WTC11 (cell line): ENCODE measurements at regions not wholly inside any gene's neighbourhood (a gene's known extent, or its start where the extent isn't known, plus 50 kb on each side); places are given as distances from the start of the nearest gene placed in this dataset.

ENCODE experiments used
- ATAC-seq: fragments of 200-7000 bp; cut with Tn5 transposase; 2 replicates; pipeline ENCODE4 v1.10.0; 2021; ENCODE audit warnings: mild to moderate bottlenecking, moderate library complexity
- CTCF ChIA-PET: fragments of 300-600 bp; sonication (Branson Sonifier 250); formaldehyde crosslinking; loops from one replicate; lab custom pipeline; 2021; ENCODE audit warnings: antibody characterized with exemption; lab: Charles Lee
- POLR2A ChIA-PET: fragments of 350-600 bp; sonication (Branson Sonifier 250); formaldehyde crosslinking; loops from one replicate; lab custom pipeline; 2021; ENCODE audit warnings: antibody characterized with exemption; lab: Charles Lee
- DNase-seq: peaks from one replicate; pipeline ENCODE4 v3.0.0; 2021; ENCODE audit warnings: low spot score
- H3K27ac Mint-ChIP-seq: 2 replicates; pipeline ENCODE4 v1.8.0; 2021; ENCODE audit warnings: mixed read lengths
- H3K27me3 Mint-ChIP-seq: 2 replicates; pipeline ENCODE4 v1.8.0; 2021; ENCODE audit warnings: low read depth, mild to moderate bottlenecking, moderate library complexity, mixed read lengths
- H3K36me3 Mint-ChIP-seq: 2 replicates; pipeline ENCODE4 v1.8.0; 2021; ENCODE audit warnings: mixed read lengths
- H3K4me1 Mint-ChIP-seq: 2 replicates; pipeline ENCODE4 v1.8.0; 2022; ENCODE audit warnings: mixed read lengths
- H3K4me3 Mint-ChIP-seq: 2 replicates; pipeline ENCODE4 v1.8.0; 2021; ENCODE audit warnings: mild to moderate bottlenecking, moderate library complexity, mixed read lengths
- H3K9me3 Mint-ChIP-seq: 2 replicates; pipeline ENCODE4 v1.8.0; 2021; ENCODE audit warnings: mixed read lengths
- ELF4 ChIP-seq: sonication (generic); formaldehyde crosslinking; IDR thresholded peaks from 2 replicates; pipeline ENCODE4 v1.8.1; 2022; ENCODE audit warnings: low read depth, mild to moderate bottlenecking, moderate library complexity, missing genetic modification reagents
- ETV6 ChIP-seq: sonication (generic); formaldehyde crosslinking; IDR thresholded peaks from 2 replicates; pipeline ENCODE4 v1.8.1; 2022; ENCODE audit warnings: mild to moderate bottlenecking, missing genetic modification reagents
- FOXK1 ChIP-seq: sonication (generic); formaldehyde crosslinking; IDR thresholded peaks from 2 replicates; pipeline ENCODE4 v1.8.0; 2022; ENCODE audit warnings: mild to moderate bottlenecking, moderate library complexity, missing genetic modification reagents
- FOXP1 ChIP-seq: sonication (generic); formaldehyde crosslinking; IDR thresholded peaks from 2 replicates; pipeline ENCODE4 v1.8.0; 2022; ENCODE audit warnings: missing genetic modification reagents, mild to moderate bottlenecking, moderate library complexity, borderline replicate concordance
- IRF2 ChIP-seq: sonication (generic); formaldehyde crosslinking; IDR thresholded peaks from 2 replicates; pipeline ENCODE4 v1.8.0; 2022; ENCODE audit warnings: low read depth, missing genetic modification reagents, borderline replicate concordance
- KAT7 ChIP-seq: sonication (generic); formaldehyde crosslinking; IDR thresholded peaks from 2 replicates; pipeline ENCODE4 v1.8.1; 2023; ENCODE audit warnings: missing genetic modification reagents, mild to moderate bottlenecking, borderline replicate concordance
- NFATC4 ChIP-seq: fragments of 250-450 bp; sonication (Bioruptor Pico); IDR thresholded peaks from 2 replicates; pipeline ENCODE4 v1.9.0; 2021; ENCODE audit warnings: mild to moderate bottlenecking
- RORB ChIP-seq: fragments of 250-450 bp; sonication (Bioruptor Pico); IDR thresholded peaks from 2 replicates; pipeline ENCODE4 v1.9.0; 2021; ENCODE audit warnings: mild to moderate bottlenecking
- SMAD3 ChIP-seq: sonication (generic); formaldehyde crosslinking; IDR thresholded peaks from 2 replicates; pipeline ENCODE4 v1.8.0; 2022; ENCODE audit warnings: missing genetic modification reagents, mild to moderate bottlenecking, borderline replicate concordance
- TEAD4 ChIP-seq: sonication (generic); formaldehyde crosslinking; IDR thresholded peaks from 2 replicates; pipeline ENCODE4 v1.8.0; 2022; ENCODE audit warnings: mild to moderate bottlenecking, missing genetic modification reagents
- TF ChIP-seq, protein P1 (sequence below): sonication (generic); formaldehyde crosslinking; IDR thresholded peaks from 2 replicates; pipeline ENCODE4 v1.8.1; 2022; ENCODE audit warnings: low read depth, missing genetic modification reagents, borderline replicate concordance
- TF ChIP-seq, protein P2 (sequence below): sonication (generic); formaldehyde crosslinking; IDR thresholded peaks from 2 replicates; pipeline ENCODE4 v1.8.1; 2022; ENCODE audit warnings: low read depth, mild to moderate bottlenecking, moderate library complexity, missing genetic modification reagents, borderline replicate concordance
- TF ChIP-seq, protein P3 (sequence below): sonication (generic); formaldehyde crosslinking; IDR thresholded peaks from 2 replicates; pipeline ENCODE4 v1.8.0; 2022; ENCODE audit warnings: missing genetic modification reagents
- TF ChIP-seq, protein P4 (sequence below): fragments of 250-450 bp; sonication (Bioruptor Pico); IDR thresholded peaks from 2 replicates; pipeline ENCODE4 v1.9.0; 2021; ENCODE audit warnings: mild to moderate bottlenecking
- TF ChIP-seq, protein P5 (sequence below): sonication (generic); formaldehyde crosslinking; IDR thresholded peaks from 2 replicates; pipeline ENCODE4 v1.8.1; 2023; ENCODE audit warnings: mild to moderate bottlenecking, missing genetic modification reagents
- TF ChIP-seq, protein P6 (sequence below): sonication (generic); formaldehyde crosslinking; conservative IDR thresholded peaks from 2 replicates; pipeline ENCODE4 v1.8.1; 2023; ENCODE audit warnings: mild to moderate bottlenecking, low read depth, missing genetic modification reagents, moderate library complexity

DNA sequence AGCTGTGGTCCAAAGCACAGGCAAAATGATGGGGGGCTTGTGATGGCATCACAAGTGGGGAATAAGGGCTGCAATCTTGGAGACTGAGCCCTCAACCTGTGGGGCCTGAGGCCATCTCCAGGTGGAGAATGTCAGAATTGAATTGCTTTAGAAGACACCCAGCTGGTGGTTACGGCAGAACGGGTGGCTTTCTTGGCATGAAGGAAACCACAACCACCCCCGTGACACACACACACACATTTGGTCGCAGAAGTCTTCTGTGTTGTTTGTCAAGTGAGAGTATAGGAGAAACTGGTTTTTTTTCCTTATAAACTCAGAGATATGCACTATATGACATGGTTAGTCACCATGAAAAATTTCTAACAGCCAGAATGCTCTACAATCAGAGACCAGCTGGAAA lies 139.5 kb upstream of the CDH4 start:
- TF ChIP-seq RORB (no peak), ELF4 (CRISPR knock-in tag) (no peak), NFATC4 (CRISPR knock-in tag) (no peak)
- TF ChIP-seq, protein P1, sequence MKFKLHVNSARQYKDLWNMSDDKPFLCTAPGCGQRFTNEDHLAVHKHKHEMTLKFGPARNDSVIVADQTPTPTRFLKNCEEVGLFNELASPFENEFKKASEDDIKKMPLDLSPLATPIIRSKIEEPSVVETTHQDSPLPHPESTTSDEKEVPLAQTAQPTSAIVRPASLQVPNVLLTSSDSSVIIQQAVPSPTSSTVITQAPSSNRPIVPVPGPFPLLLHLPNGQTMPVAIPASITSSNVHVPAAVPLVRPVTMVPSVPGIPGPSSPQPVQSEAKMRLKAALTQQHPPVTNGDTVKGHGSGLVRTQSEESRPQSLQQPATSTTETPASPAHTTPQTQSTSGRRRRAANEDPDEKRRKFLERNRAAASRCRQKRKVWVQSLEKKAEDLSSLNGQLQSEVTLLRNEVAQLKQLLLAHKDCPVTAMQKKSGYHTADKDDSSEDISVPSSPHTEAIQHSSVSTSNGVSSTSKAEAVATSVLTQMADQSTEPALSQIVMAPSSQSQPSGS (CRISPR knock-in tag), result no peak
- TF ChIP-seq, protein P2, sequence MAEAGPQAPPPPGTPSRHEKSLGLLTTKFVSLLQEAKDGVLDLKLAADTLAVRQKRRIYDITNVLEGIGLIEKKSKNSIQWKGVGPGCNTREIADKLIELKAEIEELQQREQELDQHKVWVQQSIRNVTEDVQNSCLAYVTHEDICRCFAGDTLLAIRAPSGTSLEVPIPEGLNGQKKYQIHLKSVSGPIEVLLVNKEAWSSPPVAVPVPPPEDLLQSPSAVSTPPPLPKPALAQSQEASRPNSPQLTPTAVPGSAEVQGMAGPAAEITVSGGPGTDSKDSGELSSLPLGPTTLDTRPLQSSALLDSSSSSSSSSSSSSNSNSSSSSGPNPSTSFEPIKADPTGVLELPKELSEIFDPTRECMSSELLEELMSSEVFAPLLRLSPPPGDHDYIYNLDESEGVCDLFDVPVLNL (CRISPR knock-in tag), result no peak
- Mint-ChIP-seq H3K36me3 (no peaks in the 10 kb centered on the region), H3K27me3 (peaks cover 75% of the 10 kb centered on the region), H3K4me3 (no peak overlapping the region), H3K27ac (no peak overlapping the region), H3K4me1 (no peaks in the 10 kb centered on the region), H3K9me3 (peaks cover 11% of the 10 kb centered on the region)
- ChIA-PET CTCF (interaction anchor here (0.6 kb wide), 1 partner anchor 682 kb away, joined by 3 read pairs; no protein-coding TSS in a partner anchor), POLR2A (no interaction called here)
- DNase-seq (no peak), ATAC-seq (no peak)

DNA sequence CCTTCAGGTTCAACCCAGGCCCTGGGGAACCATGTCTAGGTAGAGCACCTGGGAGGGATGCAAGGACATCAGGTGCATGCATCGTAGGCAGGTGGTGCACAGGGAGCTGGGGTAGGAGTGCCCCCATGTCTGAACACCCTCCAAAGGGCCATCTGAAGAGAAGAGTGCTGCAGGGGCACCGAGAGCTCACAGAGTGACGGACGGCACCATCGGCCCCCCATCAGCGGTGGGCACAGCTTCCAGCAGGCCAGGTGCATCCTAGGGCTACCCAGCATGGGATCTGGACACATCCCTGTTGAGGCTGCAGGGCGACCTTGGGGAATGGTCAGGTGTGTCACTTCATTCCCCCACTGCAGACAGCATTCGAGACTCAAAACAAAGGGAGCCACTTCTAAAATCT lies 138.3 kb upstream of the CDH4 start:
- H3K27ac Mint-ChIP-seq, result no peak overlapping the region
- TF ChIP-seq TEAD4 (CRISPR knock-in tag) (no peak), FOXK1 (no peak), IRF2 (CRISPR knock-in tag) (no peak), SMAD3 (CRISPR knock-in tag) (no peak)
- H3K4me3 Mint-ChIP-seq, result no peak overlapping the region
- ChIA-PET CTCF (no interaction called here), POLR2A (no interaction called here)
- peaks cover 8% of the 10 kb centered on the region for H3K9me3 Mint-ChIP-seq
- H3K27me3 Mint-ChIP-seq, result peaks cover 73% of the 10 kb centered on the region
- H3K36me3 Mint-ChIP-seq, result no peaks in the 10 kb centered on the region
- no peaks in the 10 kb centered on the region for H3K4me1 Mint-ChIP-seq
- no peak for ATAC-seq
- DNase-seq, result no peak

DNA sequence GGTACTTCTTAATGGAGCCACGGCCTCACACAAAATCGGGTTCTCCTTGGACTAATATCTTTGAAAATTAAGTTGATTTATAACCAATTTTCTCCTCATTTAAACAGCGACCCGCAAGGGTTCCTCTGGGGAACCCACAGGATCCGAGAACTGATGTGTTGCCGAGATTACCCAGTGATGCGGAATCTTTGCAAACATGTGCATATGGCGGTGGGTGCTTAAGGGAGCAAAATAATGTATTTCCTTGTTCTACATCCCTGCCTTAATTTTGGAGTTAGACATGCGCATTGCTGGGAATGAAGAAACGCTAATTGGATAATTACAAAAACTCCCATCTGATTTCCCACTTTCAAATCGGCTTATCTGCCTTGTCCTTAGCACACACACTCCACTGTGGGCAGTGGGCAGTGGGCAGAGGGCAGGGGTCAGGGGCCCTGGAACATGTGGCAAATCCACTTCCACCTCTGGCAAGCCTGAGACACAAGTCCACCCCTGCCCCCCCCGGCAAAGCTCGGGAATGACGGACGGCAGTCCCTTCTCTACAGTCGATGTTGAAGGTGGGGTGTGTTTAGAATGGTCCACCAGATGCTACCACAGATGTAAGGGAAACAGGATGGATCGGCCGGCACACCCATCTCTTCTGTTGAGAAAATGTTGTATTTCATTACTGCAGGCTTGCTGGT lies 137.4 kb upstream of the CDH4 start:
- Mint-ChIP-seq H3K9me3 (peaks cover 8% of the 10 kb centered on the region), H3K27me3 (peaks cover 71% of the 10 kb centered on the region), H3K4me1 (peaks cover under 1% of the 10 kb centered on the region), H3K27ac (no peak overlapping the region), H3K36me3 (no peaks in the 10 kb centered on the region), H3K4me3 (no peak overlapping the region)
- ChIA-PET CTCF (interaction anchor here (1.5 kb wide), 1 partner anchor 263 kb away, joined by 3 read pairs; no protein-coding TSS in a partner anchor), POLR2A (no interaction called here)
- no peak for ATAC-seq
- DNase-seq, result no peak
- TF ChIP-seq, protein P3, sequence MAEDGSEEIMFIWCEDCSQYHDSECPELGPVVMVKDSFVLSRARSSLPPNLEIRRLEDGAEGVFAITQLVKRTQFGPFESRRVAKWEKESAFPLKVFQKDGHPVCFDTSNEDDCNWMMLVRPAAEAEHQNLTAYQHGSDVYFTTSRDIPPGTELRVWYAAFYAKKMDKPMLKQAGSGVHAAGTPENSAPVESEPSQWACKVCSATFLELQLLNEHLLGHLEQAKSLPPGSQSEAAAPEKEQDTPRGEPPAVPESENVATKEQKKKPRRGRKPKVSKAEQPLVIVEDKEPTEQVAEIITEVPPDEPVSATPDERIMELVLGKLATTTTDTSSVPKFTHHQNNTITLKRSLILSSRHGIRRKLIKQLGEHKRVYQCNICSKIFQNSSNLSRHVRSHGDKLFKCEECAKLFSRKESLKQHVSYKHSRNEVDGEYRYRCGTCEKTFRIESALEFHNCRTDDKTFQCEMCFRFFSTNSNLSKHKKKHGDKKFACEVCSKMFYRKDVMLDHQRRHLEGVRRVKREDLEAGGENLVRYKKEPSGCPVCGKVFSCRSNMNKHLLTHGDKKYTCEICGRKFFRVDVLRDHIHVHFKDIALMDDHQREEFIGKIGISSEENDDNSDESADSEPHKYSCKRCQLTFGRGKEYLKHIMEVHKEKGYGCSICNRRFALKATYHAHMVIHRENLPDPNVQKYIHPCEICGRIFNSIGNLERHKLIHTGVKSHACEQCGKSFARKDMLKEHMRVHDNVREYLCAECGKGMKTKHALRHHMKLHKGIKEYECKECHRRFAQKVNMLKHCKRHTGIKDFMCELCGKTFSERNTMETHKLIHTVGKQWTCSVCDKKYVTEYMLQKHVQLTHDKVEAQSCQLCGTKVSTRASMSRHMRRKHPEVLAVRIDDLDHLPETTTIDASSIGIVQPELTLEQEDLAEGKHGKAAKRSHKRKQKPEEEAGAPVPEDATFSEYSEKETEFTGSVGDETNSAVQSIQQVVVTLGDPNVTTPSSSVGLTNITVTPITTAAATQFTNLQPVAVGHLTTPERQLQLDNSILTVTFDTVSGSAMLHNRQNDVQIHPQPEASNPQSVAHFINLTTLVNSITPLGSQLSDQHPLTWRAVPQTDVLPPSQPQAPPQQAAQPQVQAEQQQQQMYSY (CRISPR knock-in tag), result no peak
- TF ChIP-seq, protein P2 (CRISPR knock-in tag), result no peak
- TF ChIP-seq, protein P4, sequence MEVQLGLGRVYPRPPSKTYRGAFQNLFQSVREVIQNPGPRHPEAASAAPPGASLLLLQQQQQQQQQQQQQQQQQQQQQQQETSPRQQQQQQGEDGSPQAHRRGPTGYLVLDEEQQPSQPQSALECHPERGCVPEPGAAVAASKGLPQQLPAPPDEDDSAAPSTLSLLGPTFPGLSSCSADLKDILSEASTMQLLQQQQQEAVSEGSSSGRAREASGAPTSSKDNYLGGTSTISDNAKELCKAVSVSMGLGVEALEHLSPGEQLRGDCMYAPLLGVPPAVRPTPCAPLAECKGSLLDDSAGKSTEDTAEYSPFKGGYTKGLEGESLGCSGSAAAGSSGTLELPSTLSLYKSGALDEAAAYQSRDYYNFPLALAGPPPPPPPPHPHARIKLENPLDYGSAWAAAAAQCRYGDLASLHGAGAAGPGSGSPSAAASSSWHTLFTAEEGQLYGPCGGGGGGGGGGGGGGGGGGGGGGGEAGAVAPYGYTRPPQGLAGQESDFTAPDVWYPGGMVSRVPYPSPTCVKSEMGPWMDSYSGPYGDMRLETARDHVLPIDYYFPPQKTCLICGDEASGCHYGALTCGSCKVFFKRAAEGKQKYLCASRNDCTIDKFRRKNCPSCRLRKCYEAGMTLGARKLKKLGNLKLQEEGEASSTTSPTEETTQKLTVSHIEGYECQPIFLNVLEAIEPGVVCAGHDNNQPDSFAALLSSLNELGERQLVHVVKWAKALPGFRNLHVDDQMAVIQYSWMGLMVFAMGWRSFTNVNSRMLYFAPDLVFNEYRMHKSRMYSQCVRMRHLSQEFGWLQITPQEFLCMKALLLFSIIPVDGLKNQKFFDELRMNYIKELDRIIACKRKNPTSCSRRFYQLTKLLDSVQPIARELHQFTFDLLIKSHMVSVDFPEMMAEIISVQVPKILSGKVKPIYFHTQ (CRISPR knock-in tag), result no peak
- TF ChIP-seq ETV6 (CRISPR knock-in tag), result no peak
- TF ChIP-seq, protein P5, sequence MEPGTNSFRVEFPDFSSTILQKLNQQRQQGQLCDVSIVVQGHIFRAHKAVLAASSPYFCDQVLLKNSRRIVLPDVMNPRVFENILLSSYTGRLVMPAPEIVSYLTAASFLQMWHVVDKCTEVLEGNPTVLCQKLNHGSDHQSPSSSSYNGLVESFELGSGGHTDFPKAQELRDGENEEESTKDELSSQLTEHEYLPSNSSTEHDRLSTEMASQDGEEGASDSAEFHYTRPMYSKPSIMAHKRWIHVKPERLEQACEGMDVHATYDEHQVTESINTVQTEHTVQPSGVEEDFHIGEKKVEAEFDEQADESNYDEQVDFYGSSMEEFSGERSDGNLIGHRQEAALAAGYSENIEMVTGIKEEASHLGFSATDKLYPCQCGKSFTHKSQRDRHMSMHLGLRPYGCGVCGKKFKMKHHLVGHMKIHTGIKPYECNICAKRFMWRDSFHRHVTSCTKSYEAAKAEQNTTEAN (CRISPR knock-in tag), result no peak
- TF ChIP-seq KAT7 (CRISPR knock-in tag), result no peak
- TF ChIP-seq, protein P6, sequence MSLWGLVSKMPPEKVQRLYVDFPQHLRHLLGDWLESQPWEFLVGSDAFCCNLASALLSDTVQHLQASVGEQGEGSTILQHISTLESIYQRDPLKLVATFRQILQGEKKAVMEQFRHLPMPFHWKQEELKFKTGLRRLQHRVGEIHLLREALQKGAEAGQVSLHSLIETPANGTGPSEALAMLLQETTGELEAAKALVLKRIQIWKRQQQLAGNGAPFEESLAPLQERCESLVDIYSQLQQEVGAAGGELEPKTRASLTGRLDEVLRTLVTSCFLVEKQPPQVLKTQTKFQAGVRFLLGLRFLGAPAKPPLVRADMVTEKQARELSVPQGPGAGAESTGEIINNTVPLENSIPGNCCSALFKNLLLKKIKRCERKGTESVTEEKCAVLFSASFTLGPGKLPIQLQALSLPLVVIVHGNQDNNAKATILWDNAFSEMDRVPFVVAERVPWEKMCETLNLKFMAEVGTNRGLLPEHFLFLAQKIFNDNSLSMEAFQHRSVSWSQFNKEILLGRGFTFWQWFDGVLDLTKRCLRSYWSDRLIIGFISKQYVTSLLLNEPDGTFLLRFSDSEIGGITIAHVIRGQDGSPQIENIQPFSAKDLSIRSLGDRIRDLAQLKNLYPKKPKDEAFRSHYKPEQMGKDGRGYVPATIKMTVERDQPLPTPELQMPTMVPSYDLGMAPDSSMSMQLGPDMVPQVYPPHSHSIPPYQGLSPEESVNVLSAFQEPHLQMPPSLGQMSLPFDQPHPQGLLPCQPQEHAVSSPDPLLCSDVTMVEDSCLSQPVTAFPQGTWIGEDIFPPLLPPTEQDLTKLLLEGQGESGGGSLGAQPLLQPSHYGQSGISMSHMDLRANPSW (CRISPR knock-in tag), result no peak
- TF ChIP-seq FOXP1 (CRISPR knock-in tag), result no peak
